Pancreas (tissue), 10 donors: ENCODE measurements at regions not wholly inside any gene's neighbourhood (a gene's known extent, or its start where the extent isn't known, plus 50 kb on each side); places are given as distances from the start of the nearest gene placed in this dataset.

Source experiments
- ATAC-seq, 4 donors: fragments of 200-7000 bp; cut with Tn5 transposase; one replicate each; pipeline versions ENCODE4 v1.8.0 to v1.9.1; 2020; ENCODE audit warnings: mild to moderate bottlenecking in 4 of 4, moderate library complexity in 4 of 4
- DNase-seq, 6 donors: peaks; one replicate each; pipeline ENCODE4 v3.0.0-alpha.2; 2020
- FAIRE-seq: peaks from 2 replicates; lab custom pipeline; 2012; peaks lifted over from hg19 to GRCh38; lab: Jason Lieb, UNC
- H3K27ac ChIP-seq, 4 donors: fragments of 200-600 bp; sonication (generic); 1 replicate in 3 of 4; 2 replicates in 1 of 4; pipeline versions ENCODE4 v1.5.0 to v1.8.0; 2020
- H3K27me3 ChIP-seq, 4 donors: fragments of 200-600 bp; one replicate each; pipeline ENCODE4 v1.8.0; 2021
- H3K36me3 ChIP-seq, 3 donors: fragments of 200-600 bp; sonication (generic) in 1 of 3; one replicate each; pipeline versions ENCODE4 v1.5.0 to v1.8.0; 2020 to 2021
- H3K4me1 ChIP-seq, 3 donors: fragments of 200-600 bp; one replicate each; pipeline ENCODE4 v1.8.0; 2021
- H3K4me3 ChIP-seq, 4 donors: fragments of 200-600 bp; sonication (generic) in 2 of 4; one replicate each; pipeline versions ENCODE4 v1.5.0 to v1.8.0; 2020 to 2021
- H3K9me3 ChIP-seq, 4 donors: fragments of 200-600 bp; one replicate each; pipeline ENCODE4 v1.8.0; 2021
- CTCF ChIP-seq, 4 donors: fragments of 200-600 bp; sonication (generic) in 3 of 4; IDR thresholded peaks; one replicate each; pipeline versions ENCODE4 v1.5.0 to v1.8.0; 2021; ENCODE audit warnings: antibody characterized with exemption in 4 of 4
- WGBS, 2 donors: extraction: QIAGEN DNeasy Blood & Tissue Kit; methylation state at CpG; one replicate each; pipeline ENCODE4 v1.1.7; 2013; 5-methylcytosine and 5-hydroxymethylcytosine counted together
- intact Hi-C, 3 donors: fragments of 100-400 bp; cut with DNase I; formaldehyde crosslinking; loops; one replicate each; pipeline versions ENCODE4 v1.11.1 to v1.14.2; 2022
- donor health status: healthy with polysubstance abuse.
- donor health status: DM: no; HTN: no; CAD: no; lungs with moderate emphysema.
- donor health status: DM: no; HTN: no; CAD: no.
- donor health status: control.
- donor health status: control.
- donor health status: Bipolar disorder and iron deficiency.
- donor health status: DM: yes; HTN: yes; CAD: no.
- donor health status: DM: no; HTN: no; CAD: no.
- donor health status: DM: no; HTN: no; CAD: no.
- donor health status: DM: yes; HTN: yes; CAD: no.

DNA sequence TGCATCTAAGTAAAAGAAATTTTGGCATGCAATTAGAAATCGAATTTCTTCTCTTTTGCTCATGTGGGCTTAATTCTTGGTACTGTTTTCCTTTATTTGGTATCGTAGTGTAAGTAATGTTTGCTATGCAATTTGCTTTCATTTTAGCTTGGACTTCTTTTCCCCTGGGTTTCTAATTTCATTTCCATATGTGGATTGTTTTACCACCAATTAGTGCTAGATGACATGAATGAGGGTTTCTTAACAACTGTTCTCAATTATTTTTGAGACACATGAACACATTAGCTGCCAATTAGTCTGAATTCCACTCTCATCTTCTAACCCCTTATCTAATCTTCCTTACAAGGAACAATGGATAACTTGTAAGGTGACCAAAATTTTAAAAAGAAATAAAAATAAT is 1047.2 kb upstream of the PIK3C3 start:
- Histone ChIP-seq H3K27me3 (no peaks in the 10 kb centered on the region), H3K4me1 (no peaks in the 10 kb centered on the region), H3K9me3 (peaks cover 0 to 4% (median 0%) of the 10 kb centered on the region in 4 donors), H3K27ac (no peak overlapping the region), H3K4me3 (no peak overlapping the region), H3K36me3 (no peaks in the 10 kb centered on the region)
- intact Hi-C loops, result no loop called here
- no peak for DNase-seq
- no peak for TF ChIP-seq CTCF (IDR thresholded peaks at IDR 0.05)
- WGBS, 2 donors, result 49 to 51% methylated on average over 2 of the region's 2 CpGs
- no peak for ATAC-seq
- FAIRE-seq, result no peak

DNA sequence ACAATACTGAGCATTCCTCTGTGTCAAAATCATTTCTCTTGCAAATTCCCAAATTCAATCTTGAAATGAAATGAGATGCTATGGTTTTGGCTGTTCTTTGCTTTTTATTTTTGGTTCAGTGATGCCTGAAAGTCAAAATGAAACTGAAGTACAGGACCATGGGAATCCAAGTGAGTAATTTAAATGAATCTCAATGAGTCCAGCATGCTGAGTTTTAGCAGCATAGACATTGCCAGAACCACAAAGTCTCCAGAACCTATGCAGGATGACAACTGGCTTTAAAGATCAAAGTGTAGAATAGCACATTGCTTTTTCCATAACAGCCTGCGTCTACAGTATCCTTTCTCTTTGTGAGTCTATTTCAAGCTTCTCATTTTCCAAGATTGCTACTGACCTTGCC is 1050.7 kb upstream of the PIK3C3 start:
- intact Hi-C loops, result no loop called here
- Histone ChIP-seq H3K36me3 (no peaks in the 10 kb centered on the region), H3K9me3 (peaks cover 0 to 4% (median 0%) of the 10 kb centered on the region in 4 donors), H3K4me3 (no peak overlapping the region), H3K4me1 (no peaks in the 10 kb centered on the region), H3K27ac (no peak overlapping the region), H3K27me3 (no peaks in the 10 kb centered on the region)
- WGBS, 2 donors, result 0 to 10% methylated on average over 1 of the region's 1 CpG
- FAIRE-seq (no peak), DNase-seq (no peak), ATAC-seq (no peak)
- no peak for TF ChIP-seq CTCF (IDR thresholded peaks at IDR 0.05)

DNA sequence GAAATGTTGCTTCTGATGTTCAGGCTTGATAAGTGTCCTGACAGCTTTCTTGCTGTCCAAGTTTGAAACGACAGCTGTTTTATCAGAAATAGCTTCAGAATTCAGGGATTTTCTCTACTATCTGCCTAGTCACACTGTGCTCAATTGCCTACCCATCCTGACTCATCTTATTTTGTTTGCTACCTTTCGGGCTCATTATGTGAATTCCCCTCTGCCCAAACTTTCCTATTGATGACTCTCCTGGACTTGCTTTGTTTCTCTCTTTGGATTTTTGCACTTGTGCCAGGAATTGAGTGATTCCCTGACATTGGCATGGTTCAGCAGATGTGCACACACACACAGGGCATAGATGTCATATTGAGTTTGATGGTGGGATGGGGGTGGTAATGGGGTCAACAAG is 1052.6 kb upstream of the PIK3C3 start:
- Histone ChIP-seq H3K9me3 (peaks cover 0 to under 1% (median 0%) of the 10 kb centered on the region in 4 donors), H3K27ac (no peak overlapping the region), H3K27me3 (no peaks in the 10 kb centered on the region), H3K36me3 (no peaks in the 10 kb centered on the region), H3K4me3 (no peak overlapping the region), H3K4me1 (no peaks in the 10 kb centered on the region)
- intact Hi-C loops, result no loop called here
- DNase-seq (no peak), FAIRE-seq (no peak), ATAC-seq (no peak)
- no peak for TF ChIP-seq CTCF (IDR thresholded peaks at IDR 0.05)
- WGBS, 2 donors, result 43 to 55% methylated on average over 2 of the region's 2 CpGs

DNA sequence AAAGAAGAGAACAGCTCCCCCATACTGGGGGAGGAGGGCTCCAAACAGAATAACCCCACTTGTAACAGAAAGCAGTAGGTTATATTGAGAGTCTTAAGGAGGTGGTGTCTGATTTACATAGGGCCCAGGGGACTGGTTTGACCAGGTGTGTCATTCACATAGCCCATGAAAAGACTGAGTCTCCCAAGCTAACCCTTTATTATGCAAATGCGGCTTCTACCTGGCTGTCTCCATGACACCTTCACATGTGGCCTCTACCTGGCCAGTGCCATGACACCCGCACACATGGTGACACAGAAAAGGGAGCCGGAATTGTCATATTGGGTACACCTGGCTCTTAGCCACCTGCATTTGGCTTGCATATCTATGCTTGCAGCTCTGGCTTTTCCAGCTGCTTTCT is 1057.2 kb upstream of the PIK3C3 start:
- Histone ChIP-seq H3K4me1 (no peaks in the 10 kb centered on the region), H3K9me3 (no peaks in the 10 kb centered on the region), H3K4me3 (no peak overlapping the region), H3K27ac (no peak overlapping the region), H3K36me3 (no peaks in the 10 kb centered on the region), H3K27me3 (no peaks in the 10 kb centered on the region)
- intact Hi-C loops, result no loop called here
- FAIRE-seq, result no peak
- TF ChIP-seq CTCF (IDR thresholded peaks at IDR 0.05), result no peak
- ATAC-seq, result no peak
- DNase-seq, result no peak
- 68 to 75% methylated on average over 3 of the region's 3 CpGs for WGBS, 2 donors

DNA sequence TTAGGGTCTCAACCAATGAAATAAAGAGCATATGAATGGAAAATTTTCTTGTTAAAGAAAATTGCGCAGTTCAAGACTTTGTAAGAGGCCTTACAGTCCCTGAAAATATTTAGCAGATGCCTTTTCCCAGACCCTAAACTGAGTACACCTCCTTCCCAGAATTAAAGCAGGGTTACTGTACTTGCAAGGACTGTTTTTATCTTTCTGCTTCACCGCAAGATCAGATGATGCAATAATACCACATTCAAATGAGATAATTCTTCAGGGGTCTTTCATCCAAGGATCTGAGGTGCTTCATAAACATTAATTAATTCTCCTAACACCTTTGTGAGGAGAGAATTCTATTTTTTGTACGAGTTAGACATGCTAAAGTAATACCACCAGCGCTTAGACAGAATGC is 1071.8 kb upstream of the PIK3C3 start:
- Histone ChIP-seq H3K27me3 (no peaks in the 10 kb centered on the region), H3K36me3 (no peaks in the 10 kb centered on the region), H3K9me3 (no peaks in the 10 kb centered on the region), H3K4me1 (no peaks in the 10 kb centered on the region), H3K4me3 (no peak overlapping the region), H3K27ac (no peak overlapping the region)
- DNase-seq (no peak), ATAC-seq (no peak), FAIRE-seq (no peak)
- no peak for TF ChIP-seq CTCF (IDR thresholded peaks at IDR 0.05)
- whole genome bisulfite sequencing, 2 donors, result 65 to 69% methylated on average over 4 of the region's 4 CpGs
- intact Hi-C loops, result no loop called here
